ENCODE measurements at regions not wholly inside any gene's neighbourhood (a gene's known extent, or its start where the extent isn't known, plus 50 kb on each side); places are given as distances from the start of the nearest gene placed in this dataset.

GRCh38 chr22:45096256-45096907, 67.3 kb upstream of the NUP50 start:
- DNase-seq = peak; percentile 43

GRCh38 chr22:45097061-45097460, 66.7 kb upstream of the NUP50 start:
- no peak for DNase-seq

- no peak for DNase-seq
Measured at GRCh38 chr22:45098056-45098455, 65.7 kb upstream of the NUP50 start.

GRCh38 chr22:45099961-45100360, 63.8 kb upstream of the NUP50 start:
- DNase-seq = no peak

- peak; percentile 49 for DNase-seq
Measured at GRCh38 chr22:45101515-45102227, 62.1 kb upstream of the NUP50 start.

GRCh38 chr22:45102896-45103420, 60.8 kb upstream of the NUP50 start:
- no peak for DNase-seq

- no peak for DNase-seq
Measured at GRCh38 chr22:45103756-45104155, 60.0 kb upstream of the NUP50 start.

- no peak for DNase-seq
Measured at GRCh38 chr22:45104313-45104712, 59.4 kb upstream of the NUP50 start.

GRCh38 chr22:45105281-45105702, 58.4 kb upstream of the NUP50 start:
- no peak for DNase-seq

GRCh38 chr22:45107671-45108070, 56.1 kb upstream of the NUP50 start:
- no peak for DNase-seq

GRCh38 chr22:45112136-45112879, 51.4 kb upstream of the NUP50 start:
- no peak for DNase-seq

All from CD4-positive, alpha-beta T cell treated with Interleukin-10 for 1 hour (primary cell).